GM23338 (cell line): ENCODE measurements at regions not wholly inside any gene's neighbourhood (a gene's known extent, or its start where the extent isn't known, plus 50 kb on each side); places are given as distances from the start of the nearest gene placed in this dataset.

Experiments
- CTCF ChIP-seq, 2 experiments: fragments of 200-600 bp in 1 of 2; sonication (generic) in 1 of 2; conservative IDR thresholded peaks; 2 replicates each; pipeline versions ENCODE4 v1.5.1 to v1.6.1; 2016 to 2017; ENCODE audit warnings: antibody characterized with exemption in 2 of 2, low read depth in 2 of 2, mild to moderate bottlenecking in 2 of 2, moderate library complexity in 1 of 2
- ETS1 ChIP-seq: IDR thresholded peaks from 2 replicates; pipeline ENCODE4 v1.6.1; 2016; ENCODE audit warnings: antibody characterized with exemption
- EZH2 ChIP-seq: fragments of 200-600 bp; sonication (generic); IDR thresholded peaks from one replicate; pipeline ENCODE4 v1.8.0; 2017; ENCODE audit warnings: antibody characterized with exemption, mild to moderate bottlenecking, low read depth; ENCODE audit not compliant: unreplicated experiment
- EZH2phosphoT487 ChIP-seq: fragments of 200-600 bp; sonication (generic); IDR thresholded peaks from one replicate; pipeline ENCODE4 v1.8.1; 2018; ENCODE audit warnings: antibody characterized with exemption; ENCODE audit not compliant: unreplicated experiment
- JUNB ChIP-seq: IDR thresholded peaks from one replicate; pipeline ENCODE4 v1.6.1; 2016; ENCODE audit warnings: antibody characterized with exemption; ENCODE audit not compliant: unreplicated experiment
- POLR2AphosphoS5 ChIP-seq: IDR thresholded peaks from 2 replicates; pipeline ENCODE4 v1.6.1; 2016; ENCODE audit warnings: antibody characterized with exemption, low read depth
- REST ChIP-seq: IDR thresholded peaks from one replicate; pipeline ENCODE4 v1.6.1; 2018; ENCODE audit warnings: antibody characterized with exemption; ENCODE audit not compliant: unreplicated experiment
- ZNF114 ChIP-seq: fragments of 250-450 bp; sonication (Bioruptor Pico); IDR thresholded peaks from 2 replicates; pipeline ENCODE4 v1.5.0; 2020; ENCODE audit warnings: mild to moderate bottlenecking, moderate library complexity
- ZNF331 ChIP-seq: fragments of 250-450 bp; sonication (Bioruptor Pico); IDR thresholded peaks from 2 replicates; pipeline ENCODE4 v1.5.0; 2020; ENCODE audit warnings: low read depth, mild to moderate bottlenecking, moderate library complexity

- no peak for TF ChIP-seq ETS1
- TF ChIP-seq EZH2, result no peak
- no peak; a peak in 1 of 4 replicates for TF ChIP-seq CTCF (conservative IDR thresholded peaks at IDR 0.05; ENCODE audit: low read depth in 2 of 2)
- no peak for TF ChIP-seq POLR2AphosphoS5
- no peak for TF ChIP-seq JUNB
- no peak for TF ChIP-seq REST
- no peak for TF ChIP-seq EZH2phosphoT487
- TF ChIP-seq ZNF114 (CRISPR knock-in tag), result no peak
- no peak for TF ChIP-seq ZNF331
Observed at GRCh38 chr10:84075226-84076046, 63.9 kb upstream of the GHITM start.
